ENCODE measurements at regions not wholly inside any gene's neighbourhood (a gene's known extent, or its start where the extent isn't known, plus 50 kb on each side); places are given as distances from the start of the nearest gene placed in this dataset.
A peak's percentile ranks its signal among the peaks of the same experiment; 100 is the strongest.
"Not testable (repeated sequence)": the region's sequence is repeated elsewhere in the genome, so short reads cannot be mapped to it uniquely, and the experiment has no call there.

DNA sequence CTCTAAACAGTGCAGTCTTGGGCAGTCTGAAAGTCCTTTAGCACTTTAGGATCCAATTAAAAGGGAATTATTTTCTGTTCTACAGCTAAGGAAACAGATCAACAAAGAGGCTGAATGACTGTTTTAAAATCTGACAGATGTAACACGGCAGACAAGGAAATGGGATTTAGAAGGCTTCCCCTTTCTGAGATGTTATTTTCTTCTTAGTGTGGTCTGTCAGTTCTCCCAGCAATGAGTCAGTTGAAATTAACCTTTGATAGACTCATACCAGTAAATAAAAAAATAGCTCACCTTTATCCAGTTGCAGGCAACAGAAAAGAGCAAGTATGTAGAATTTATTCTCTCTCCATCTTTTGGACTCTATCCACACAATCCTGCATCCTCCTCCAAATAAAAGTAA is 98.1 kb downstream of the NEDD1 start:
- no peak for DNase-seq

DNA sequence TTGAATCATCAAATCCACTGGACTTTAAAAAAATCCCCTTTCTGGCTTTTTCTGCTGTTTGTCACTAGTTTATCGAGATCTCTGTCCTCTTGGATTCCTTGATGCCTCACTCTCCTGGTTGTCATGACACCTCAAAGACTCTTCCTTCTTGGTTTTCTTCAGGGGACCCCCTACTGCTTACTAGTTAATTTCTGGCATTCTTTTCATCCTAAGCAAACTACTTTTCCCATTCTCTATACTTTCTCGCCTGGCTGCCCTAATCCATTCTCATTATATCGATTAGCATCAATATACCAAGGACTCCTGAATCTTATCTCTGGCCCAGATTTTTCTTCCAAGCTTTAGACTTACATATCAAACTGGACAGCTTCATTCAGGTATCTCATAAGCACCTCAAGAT is 98.6 kb downstream of the NEDD1 start:
- no peak for DNase-seq

DNA sequence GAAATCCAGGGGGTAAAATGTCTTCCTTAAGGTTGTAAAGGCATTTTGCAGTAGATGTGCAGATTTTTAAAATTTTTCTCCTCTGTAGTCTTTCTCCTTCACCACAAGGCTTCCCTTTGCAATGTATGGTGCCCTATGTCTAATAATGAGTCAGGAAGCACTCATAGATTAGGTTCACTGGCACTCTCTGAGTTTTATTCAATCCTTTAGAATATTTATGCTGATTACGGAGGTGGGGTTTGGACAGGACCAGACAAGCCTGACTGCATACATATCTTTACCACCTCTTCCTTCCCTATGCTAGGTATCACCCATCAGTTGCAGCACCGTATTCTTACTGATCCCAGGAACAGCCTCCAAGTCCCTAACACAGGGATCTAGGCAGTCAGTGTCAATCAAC is 99.5 kb downstream of the NEDD1 start:
- no peak for DNase-seq

DNA sequence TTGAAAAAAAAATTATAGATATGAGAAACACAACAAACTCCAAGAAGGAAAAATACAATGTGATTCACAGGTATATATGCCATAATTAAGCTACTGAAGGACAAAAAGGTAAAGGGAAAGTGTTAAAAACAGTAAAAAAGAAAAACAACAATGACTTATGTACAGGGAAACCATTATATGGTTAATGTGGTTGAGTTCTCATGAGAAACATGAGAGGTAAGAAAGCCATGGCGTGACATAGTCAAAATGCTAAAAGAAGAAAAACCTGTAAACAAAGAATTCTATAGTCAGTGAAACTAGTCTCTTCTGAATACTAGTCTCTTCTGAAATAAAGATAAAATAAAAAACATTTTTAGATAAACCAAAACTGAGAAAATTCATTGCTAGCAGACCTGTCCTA is 109.1 kb downstream of the NEDD1 start:
- no peak for DNase-seq

- DNase-seq: no peak
Observed at GRCh38 chr12:97017213-97017612, 110.2 kb downstream of the NEDD1 start.

DNA sequence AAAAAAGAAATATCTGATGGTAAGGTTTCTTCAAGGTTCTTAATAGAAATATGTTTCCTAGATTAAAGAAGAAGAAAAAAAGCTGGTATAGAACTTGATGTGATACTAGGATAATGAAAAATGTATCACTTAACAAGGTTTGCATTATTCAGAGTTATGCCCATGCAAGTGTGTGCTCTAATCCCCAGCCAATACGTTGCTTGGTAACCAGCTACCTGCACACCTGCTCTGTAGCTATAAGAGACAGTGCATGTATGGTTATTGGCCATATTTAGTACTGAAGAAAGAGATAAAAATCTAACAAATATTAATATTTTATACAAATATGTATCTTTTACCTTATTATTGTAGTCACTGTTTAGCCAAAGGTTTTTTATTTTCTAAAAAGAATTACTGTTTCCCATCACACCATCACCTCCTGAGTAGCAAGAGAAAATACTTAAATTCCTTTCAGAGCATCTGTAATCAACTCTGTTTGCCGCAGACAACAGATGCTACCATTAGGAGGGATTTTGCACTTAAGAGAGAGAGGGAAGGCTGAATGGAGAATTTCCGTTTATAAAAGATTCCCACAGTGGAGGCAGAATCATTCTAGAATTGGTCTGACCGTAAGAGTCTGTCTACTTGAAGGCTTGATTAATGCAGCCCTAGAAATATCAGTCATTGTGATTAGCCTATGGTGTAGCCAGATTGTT is 115.6 kb downstream of the NEDD1 start:
- DNase-seq: no peak

GRCh38 chr12:97024393-97024792 is 117.3 kb downstream of the NEDD1 start:
- DNase-seq: no peak

GRCh38 chr12:97026901-97027300 is 119.8 kb downstream of the NEDD1 start:
- DNase-seq: no peak

DNA sequence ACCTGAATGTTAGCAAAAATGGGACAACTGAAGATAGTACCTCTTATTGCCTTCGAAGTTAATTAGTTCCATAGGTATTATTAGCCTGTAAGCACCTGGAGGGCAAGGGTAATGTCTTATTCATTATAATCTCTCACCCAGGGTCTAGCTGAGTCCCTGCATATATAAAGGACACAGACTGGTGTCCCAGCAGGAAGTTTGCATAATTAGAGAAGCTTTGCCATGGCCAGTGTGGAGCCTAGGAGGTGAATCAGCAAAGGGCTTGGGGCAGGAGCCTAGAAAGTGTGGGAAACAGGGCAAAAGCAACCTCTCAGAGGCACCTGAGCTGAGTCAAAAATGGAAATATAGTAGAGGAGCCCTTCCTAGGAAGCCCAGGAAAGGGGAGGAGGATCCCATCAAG is 120.4 kb downstream of the NEDD1 start:
- DNase-seq: no peak

- DNase-seq: no peak
Observed at GRCh38 chr12:97038131-97038530, 131.1 kb downstream of the NEDD1 start.

DNA sequence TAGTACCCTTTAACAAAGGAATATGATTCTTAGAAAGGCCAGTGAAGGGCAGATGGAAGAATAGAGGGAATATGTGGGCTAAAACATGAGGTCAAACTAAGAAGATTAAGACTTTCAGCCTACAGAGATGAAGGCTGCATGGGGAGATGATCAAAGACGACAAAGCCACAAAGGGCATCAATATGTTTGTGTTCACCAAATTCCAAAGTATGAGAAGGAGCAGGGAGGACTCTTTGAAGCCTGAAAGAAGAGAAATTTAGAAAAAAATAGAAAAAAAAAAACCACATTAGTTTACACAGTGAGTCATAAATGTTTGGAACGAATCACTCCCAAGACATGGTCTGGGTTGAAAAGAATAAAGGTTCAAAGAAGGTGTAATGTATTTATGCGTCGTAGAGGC is 131.8 kb downstream of the NEDD1 start:
- DNase-seq: no peak

GRCh38 chr12:97046901-97047300 is 139.8 kb downstream of the NEDD1 start:
- no peak for DNase-seq

- no peak for DNase-seq
Observed at GRCh38 chr12:97047361-97047760, 140.3 kb downstream of the NEDD1 start.

GRCh38 chr12:97048421-97049035 is 141.5 kb downstream of the NEDD1 start:
- DNase-seq: no peak

DNA sequence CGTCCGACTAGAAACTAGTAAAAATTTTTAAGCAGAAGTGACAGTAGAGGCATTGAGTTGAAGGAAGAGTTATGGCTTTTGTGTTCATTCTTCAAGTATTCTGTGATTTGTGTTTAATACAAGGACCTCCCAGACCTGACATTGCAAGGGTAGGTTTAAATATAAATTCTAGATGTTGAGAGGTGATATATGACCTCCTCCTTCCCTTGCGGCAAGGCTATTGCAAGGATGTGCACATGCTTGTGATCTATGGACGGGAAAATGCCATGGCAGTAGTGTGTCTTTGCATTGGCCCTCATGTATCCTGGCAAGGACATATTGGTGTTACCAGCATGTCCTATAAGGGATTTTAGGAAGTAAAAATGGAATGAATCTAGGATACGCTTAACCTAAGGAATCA is 143.5 kb downstream of the NEDD1 start:
- no peak for DNase-seq

GRCh38 chr12:97051341-97051740 is 144.3 kb downstream of the NEDD1 start:
- no peak for DNase-seq

- no peak for DNase-seq
Observed at GRCh38 chr12:97061171-97061570, 154.1 kb downstream of the NEDD1 start.

GRCh38 chr12:97063292-97063935 is 156.4 kb downstream of the NEDD1 start:
- DNase-seq: no peak

GRCh38 chr12:97075161-97075933 is 168.3 kb downstream of the NEDD1 start:
- DNase-seq: peak; percentile 44

DNA sequence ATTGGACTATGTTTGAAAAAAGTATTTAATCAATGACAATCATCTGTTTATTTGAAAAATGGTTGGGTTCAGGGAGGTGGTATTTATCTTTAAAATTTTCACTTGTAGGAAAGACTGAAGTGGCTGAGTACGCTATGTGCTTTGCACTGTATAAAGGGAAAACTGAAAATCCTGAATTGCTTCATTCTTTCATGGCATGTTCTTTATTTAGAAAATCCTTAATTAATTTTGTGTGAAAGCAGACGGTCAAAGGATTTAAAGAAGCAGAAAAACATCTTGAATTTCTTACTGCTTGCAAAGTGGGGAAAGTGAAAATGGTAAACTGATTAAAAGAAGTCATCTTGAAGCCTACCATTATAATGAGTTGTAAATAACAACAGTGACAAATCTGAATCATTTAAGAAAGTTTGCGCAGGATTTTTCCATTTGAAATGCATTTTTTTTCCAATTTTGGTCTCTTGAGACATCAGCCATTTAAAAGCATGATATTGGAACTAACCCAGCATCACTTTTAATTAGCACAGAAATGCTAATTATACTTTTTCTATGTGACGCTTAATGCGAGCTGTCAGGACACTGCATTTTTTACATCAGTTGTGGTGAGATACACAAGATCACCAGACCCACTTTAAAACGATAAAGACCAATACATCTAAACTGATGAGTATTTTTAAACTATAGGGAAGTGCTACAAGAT is 169.0 kb downstream of the NEDD1 start:
- DNase-seq: peak; percentile 28

DNA sequence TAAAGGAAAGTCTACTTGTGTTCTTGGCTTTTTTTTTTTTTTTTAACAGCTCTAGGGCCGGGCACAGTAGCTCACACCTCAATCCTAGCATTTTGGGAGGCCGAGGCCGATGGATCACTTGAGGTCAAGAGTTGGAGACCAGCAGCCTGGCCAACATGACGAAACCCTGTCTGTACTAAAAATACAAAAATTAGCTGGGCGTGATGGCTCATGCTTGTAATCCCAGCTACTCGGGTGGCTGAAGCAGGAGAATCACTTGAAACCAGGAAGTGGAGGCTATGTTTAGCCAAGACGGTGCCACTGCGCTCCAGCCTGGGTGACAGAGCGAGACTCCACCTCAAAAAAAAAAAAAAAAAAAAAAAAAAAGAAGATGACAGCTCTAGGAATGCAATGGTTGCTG is 169.9 kb downstream of the NEDD1 start:
- DNase-seq: not testable (repeated sequence)

DNA sequence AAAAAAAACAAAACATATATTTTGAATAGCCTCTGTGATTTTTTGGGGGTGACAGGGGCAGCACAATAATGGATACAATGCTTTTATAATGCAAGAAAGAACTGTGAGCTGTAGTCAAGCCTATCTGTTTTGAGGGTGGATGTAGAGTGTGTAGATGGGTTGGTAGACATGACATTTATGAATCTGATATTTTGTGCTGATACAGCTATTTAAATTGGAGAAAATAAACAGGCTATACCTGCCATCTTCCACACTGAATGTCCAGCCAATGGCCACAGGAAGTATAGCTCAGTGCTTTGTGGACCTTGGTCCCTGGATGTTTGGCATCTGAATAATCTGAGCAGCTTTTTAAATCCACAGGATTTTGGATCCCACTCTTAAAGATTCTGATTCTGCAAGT is 175.0 kb downstream of the NEDD1 start:
- DNase-seq: no peak

Measured in left kidney (tissue), 1 donor.